ENCODE measurements at regions not wholly inside any gene's neighbourhood (a gene's known extent, or its start where the extent isn't known, plus 50 kb on each side); places are given as distances from the start of the nearest gene placed in this dataset.

DNA sequence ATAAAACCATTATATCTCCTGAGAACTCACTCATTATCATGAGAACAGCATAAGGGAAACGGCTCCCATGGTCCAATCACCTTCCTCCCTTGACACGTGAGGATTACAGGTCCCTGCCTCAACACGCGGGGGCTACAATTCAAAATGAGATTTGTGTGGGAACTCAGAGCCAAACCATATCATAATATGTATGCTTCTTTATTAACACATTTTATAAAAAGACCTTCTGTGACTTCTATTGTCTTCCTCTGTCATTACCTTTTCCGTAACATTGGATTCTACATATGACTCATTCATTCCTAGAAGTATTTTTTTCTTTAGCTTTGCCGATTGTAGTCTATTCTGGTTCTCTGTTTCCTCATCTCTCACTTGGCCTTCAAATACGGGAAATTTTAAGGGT, 267.2 kb upstream of the ROBO1 start:
- DNase-seq (ENCODE audit: low spot score), result no peak
- TF ChIP-seq JUND (IDR thresholded peaks at IDR 0.05) (no peak), TAF1 (conservative IDR thresholded peaks at IDR 0.05) (no peak), HNF4G (IDR thresholded peaks at IDR 0.05) (no peak), RAD21 (IDR thresholded peaks at IDR 0.05) (no peak), YY1 (IDR thresholded peaks at IDR 0.05) (no peak)
- TF ChIP-seq, protein P1, sequence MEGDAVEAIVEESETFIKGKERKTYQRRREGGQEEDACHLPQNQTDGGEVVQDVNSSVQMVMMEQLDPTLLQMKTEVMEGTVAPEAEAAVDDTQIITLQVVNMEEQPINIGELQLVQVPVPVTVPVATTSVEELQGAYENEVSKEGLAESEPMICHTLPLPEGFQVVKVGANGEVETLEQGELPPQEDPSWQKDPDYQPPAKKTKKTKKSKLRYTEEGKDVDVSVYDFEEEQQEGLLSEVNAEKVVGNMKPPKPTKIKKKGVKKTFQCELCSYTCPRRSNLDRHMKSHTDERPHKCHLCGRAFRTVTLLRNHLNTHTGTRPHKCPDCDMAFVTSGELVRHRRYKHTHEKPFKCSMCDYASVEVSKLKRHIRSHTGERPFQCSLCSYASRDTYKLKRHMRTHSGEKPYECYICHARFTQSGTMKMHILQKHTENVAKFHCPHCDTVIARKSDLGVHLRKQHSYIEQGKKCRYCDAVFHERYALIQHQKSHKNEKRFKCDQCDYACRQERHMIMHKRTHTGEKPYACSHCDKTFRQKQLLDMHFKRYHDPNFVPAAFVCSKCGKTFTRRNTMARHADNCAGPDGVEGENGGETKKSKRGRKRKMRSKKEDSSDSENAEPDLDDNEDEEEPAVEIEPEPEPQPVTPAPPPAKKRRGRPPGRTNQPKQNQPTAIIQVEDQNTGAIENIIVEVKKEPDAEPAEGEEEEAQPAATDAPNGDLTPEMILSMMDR (IDR thresholded peaks at IDR 0.05; ENCODE audit: low read depth, low read length, missing input control), result no peak
- TF ChIP-seq, protein P2, sequence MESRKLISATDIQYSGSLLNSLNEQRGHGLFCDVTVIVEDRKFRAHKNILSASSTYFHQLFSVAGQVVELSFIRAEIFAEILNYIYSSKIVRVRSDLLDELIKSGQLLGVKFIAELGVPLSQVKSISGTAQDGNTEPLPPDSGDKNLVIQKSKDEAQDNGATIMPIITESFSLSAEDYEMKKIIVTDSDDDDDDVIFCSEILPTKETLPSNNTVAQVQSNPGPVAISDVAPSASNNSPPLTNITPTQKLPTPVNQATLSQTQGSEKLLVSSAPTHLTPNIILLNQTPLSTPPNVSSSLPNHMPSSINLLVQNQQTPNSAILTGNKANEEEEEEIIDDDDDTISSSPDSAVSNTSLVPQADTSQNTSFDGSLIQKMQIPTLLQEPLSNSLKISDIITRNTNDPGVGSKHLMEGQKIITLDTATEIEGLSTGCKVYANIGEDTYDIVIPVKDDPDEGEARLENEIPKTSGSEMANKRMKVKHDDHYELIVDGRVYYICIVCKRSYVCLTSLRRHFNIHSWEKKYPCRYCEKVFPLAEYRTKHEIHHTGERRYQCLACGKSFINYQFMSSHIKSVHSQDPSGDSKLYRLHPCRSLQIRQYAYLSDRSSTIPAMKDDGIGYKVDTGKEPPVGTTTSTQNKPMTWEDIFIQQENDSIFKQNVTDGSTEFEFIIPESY (IDR thresholded peaks at IDR 0.05), result no peak
- TF ChIP-seq, protein P3, sequence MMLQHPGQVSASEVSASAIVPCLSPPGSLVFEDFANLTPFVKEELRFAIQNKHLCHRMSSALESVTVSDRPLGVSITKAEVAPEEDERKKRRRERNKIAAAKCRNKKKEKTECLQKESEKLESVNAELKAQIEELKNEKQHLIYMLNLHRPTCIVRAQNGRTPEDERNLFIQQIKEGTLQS (IDR thresholded peaks at IDR 0.05), result no peak
- TF ChIP-seq, protein P4, sequence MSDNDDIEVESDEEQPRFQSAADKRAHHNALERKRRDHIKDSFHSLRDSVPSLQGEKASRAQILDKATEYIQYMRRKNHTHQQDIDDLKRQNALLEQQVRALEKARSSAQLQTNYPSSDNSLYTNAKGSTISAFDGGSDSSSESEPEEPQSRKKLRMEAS (IDR thresholded peaks at IDR 0.05), result no peak
- Histone ChIP-seq H3K27me3 (ENCODE audit: control insufficient read depth in 4 of 4, insufficient read depth in 4 of 4, low read length in 3 of 4) (peaks cover 0 to 3% (median 0%) of the 10 kb centered on the region in 4 donors), H3K4me3 (ENCODE audit: low read depth in 1 of 3, low read length in 3 of 3) (no peak overlapping the region), H3K9me3 (ENCODE audit: control insufficient read depth in 4 of 4, low read length in 3 of 4) (no peaks in the 10 kb centered on the region), H3K27ac (ENCODE audit: low read depth in 1 of 2, low read length in 2 of 2) (no peak overlapping the region), H3K9ac (ENCODE audit: low read depth in 1 of 2, low read length in 2 of 2) (no peak overlapping the region), H3K36me3 (ENCODE audit: control insufficient read depth in 4 of 4, insufficient read depth in 3 of 4, low read depth in 1 of 4, low read length in 3 of 4) (no peaks in the 10 kb centered on the region), H3K4me1 (ENCODE audit: control insufficient read depth in 4 of 4, insufficient read depth in 4 of 4, low read length in 3 of 4) (no peaks in the 10 kb centered on the region)
- 76% methylated on average over 7 of the region's 7 CpGs for WGBS

DNA sequence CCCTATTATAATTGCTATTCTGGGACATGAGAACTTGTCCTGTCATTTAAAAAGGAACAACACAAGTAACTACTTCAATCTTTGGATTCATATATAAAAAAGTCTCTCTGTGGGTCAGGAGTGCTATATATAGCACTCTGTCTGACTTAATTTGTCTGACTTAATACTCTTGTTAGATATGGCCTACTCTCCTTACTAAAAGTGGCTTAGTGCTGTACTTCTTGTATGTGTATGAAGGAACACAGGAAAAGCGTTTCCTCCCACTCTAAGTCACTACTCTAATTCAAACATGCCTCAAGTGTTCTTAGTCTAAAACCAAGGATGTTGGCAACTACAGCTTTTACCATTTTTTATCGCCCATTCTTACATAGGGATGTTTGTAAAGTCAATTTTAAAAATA, 255.2 kb upstream of the ROBO1 start:
- Histone ChIP-seq H3K4me3 (ENCODE audit: low read depth in 1 of 3, low read length in 3 of 3) (no peak overlapping the region), H3K4me1 (ENCODE audit: control insufficient read depth in 4 of 4, insufficient read depth in 4 of 4, low read length in 3 of 4) (no peaks in the 10 kb centered on the region), H3K27ac (ENCODE audit: low read depth in 1 of 2, low read length in 2 of 2) (no peak overlapping the region), H3K27me3 (ENCODE audit: control insufficient read depth in 4 of 4, insufficient read depth in 4 of 4, low read length in 3 of 4) (no peaks in the 10 kb centered on the region), H3K9ac (ENCODE audit: low read depth in 1 of 2, low read length in 2 of 2) (no peak overlapping the region), H3K36me3 (ENCODE audit: control insufficient read depth in 4 of 4, insufficient read depth in 3 of 4, low read depth in 1 of 4, low read length in 3 of 4) (no peaks in the 10 kb centered on the region), H3K9me3 (ENCODE audit: control insufficient read depth in 4 of 4, low read length in 3 of 4) (no peaks in the 10 kb centered on the region)
- no peak for DNase-seq (ENCODE audit: low spot score)
- TF ChIP-seq, protein P2 (IDR thresholded peaks at IDR 0.05), result no peak
- TF ChIP-seq RXRA (IDR thresholded peaks at IDR 0.05), result no peak
- TF ChIP-seq EGR1 (IDR thresholded peaks at IDR 0.05; ENCODE audit: low read depth in 2 of 2), result no peak
- TF ChIP-seq GABPA (IDR thresholded peaks at IDR 0.05 in 1 of 2, conservative IDR thresholded peaks at IDR 0.05 in 1 of 2), result no peak
- TF ChIP-seq SP1 (IDR thresholded peaks at IDR 0.05), result no peak
- TF ChIP-seq, protein P3 (IDR thresholded peaks at IDR 0.05), result no peak
- TF ChIP-seq NR2F2 (IDR thresholded peaks at IDR 0.05), result no peak
- TF ChIP-seq, protein P4 (IDR thresholded peaks at IDR 0.05), result no peak
- TF ChIP-seq JUND (IDR thresholded peaks at IDR 0.05), result no peak
- TF ChIP-seq RAD21 (IDR thresholded peaks at IDR 0.05), result no peak
- TF ChIP-seq HNF4G (IDR thresholded peaks at IDR 0.05), result no peak
- TF ChIP-seq FOXA2 (IDR thresholded peaks at IDR 0.05), result no peak
- TF ChIP-seq, protein P1 (IDR thresholded peaks at IDR 0.05; ENCODE audit: low read depth, low read length, missing input control), result no peak
- no peak for TF ChIP-seq FOXA1 (IDR thresholded peaks at IDR 0.05)
- 63% methylated on average over 2 of the region's 2 CpGs for WGBS
